ENCODE measurements at regions not wholly inside any gene's neighbourhood (a gene's known extent, or its start where the extent isn't known, plus 50 kb on each side); places are given as distances from the start of the nearest gene placed in this dataset.

DNA sequence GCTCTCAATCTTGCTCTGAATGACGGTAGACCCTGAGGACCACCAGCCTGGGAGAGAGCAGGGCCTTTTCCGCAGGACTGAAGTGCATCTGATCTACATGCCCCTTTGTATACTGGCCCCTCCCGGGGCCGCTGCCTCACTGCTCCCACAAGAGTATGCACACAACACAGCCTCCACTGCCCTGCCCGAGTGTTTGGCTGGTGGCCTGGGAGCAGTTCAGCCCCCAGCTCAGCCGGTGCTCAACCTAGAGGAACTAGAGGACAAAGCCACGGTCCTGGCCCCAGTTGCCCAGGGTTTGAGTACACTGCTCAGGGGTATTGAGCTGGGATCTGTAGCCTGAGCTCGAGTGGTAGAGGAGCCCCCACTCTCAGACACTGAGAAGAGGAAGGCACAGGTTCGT is 118.9 kb upstream of the CAB39 start:
- no peak overlapping the region for H3K4me3 ChIP-seq
- no peaks in the 10 kb centered on the region for H3K4me1 ChIP-seq
- H3K9me3 ChIP-seq = no peaks in the 10 kb centered on the region
- no peaks in the 10 kb centered on the region for H3K36me3 ChIP-seq
- TF ChIP-seq POLR2A (IDR thresholded peaks at IDR 0.05) = no peak
- TF ChIP-seq, protein P1, sequence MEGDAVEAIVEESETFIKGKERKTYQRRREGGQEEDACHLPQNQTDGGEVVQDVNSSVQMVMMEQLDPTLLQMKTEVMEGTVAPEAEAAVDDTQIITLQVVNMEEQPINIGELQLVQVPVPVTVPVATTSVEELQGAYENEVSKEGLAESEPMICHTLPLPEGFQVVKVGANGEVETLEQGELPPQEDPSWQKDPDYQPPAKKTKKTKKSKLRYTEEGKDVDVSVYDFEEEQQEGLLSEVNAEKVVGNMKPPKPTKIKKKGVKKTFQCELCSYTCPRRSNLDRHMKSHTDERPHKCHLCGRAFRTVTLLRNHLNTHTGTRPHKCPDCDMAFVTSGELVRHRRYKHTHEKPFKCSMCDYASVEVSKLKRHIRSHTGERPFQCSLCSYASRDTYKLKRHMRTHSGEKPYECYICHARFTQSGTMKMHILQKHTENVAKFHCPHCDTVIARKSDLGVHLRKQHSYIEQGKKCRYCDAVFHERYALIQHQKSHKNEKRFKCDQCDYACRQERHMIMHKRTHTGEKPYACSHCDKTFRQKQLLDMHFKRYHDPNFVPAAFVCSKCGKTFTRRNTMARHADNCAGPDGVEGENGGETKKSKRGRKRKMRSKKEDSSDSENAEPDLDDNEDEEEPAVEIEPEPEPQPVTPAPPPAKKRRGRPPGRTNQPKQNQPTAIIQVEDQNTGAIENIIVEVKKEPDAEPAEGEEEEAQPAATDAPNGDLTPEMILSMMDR (IDR thresholded peaks at IDR 0.05) = no peak
- TF ChIP-seq EP300 (IDR thresholded peaks at IDR 0.05) = no peak
- no peak for TF ChIP-seq POLR2AphosphoS5 (IDR thresholded peaks at IDR 0.05)
- 92% methylated on average over 7 of the region's 9 CpGs for WGBS
- H3K27ac ChIP-seq = no peak overlapping the region
- H3K27me3 ChIP-seq = peaks cover 2% of the 10 kb centered on the region
- no peak for DNase-seq (ENCODE audit: low spot score in 2 of 2)

DNA sequence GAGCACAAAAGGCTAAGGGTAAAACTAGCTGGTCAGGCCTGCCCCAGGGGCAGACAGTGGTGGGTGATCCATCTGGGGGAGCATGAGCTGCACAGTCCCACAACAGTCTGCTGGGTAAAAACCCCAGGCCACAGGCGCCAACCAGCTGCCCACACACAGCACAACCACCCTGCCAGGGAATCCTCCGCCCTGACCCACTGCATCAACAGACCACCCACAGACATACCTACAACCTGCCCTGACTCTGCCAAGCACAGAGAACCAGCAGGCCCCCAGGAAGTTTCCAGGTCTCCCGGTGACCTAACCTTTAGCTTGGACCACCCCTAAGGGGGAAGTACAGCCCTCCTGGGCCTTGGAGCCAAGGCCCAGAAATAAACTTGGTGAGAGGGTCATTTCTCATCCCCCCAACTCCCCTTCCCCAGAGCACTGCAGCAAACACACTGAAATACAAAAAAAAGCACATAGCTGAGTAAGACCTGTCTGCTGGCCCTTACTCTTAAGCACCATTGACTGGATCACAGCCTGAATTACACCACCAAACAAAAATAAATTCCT is 118.3 kb upstream of the CAB39 start:
- H3K9me3 ChIP-seq = no peaks in the 10 kb centered on the region
- no peak overlapping the region for H3K4me3 ChIP-seq
- H3K36me3 ChIP-seq = no peaks in the 10 kb centered on the region
- no peak for TF ChIP-seq EP300 (IDR thresholded peaks at IDR 0.05)
- WGBS = 90% methylated on average over 2 of the region's 3 CpGs
- H3K27me3 ChIP-seq = peaks cover 2% of the 10 kb centered on the region
- no peak overlapping the region for H3K27ac ChIP-seq
- no peaks in the 10 kb centered on the region for H3K4me1 ChIP-seq
- DNase-seq (ENCODE audit: low spot score in 2 of 2) = no peak

DNA sequence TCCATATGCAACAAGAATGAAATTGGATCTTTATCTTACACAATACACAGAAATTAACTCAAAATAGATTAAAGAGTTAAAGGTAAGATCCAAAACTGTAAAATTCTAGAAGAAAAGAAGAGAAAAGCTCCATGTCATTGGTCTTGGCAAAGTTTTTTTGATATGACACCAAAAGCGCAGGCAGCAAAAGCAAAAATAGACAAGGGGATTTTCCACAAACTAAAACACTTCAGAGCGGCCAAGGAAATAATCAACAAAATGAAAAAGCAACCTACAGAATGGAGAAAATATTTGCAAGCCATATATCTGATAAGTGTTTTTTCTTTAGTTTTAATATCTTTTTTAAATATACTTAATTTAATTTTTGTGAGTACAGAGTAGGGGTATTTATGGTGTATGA is 112.8 kb upstream of the CAB39 start:
- WGBS = 57% methylated on average over 2 of the region's 2 CpGs
- H3K27me3 ChIP-seq = no peaks in the 10 kb centered on the region
- DNase-seq (ENCODE audit: low spot score in 2 of 2) = no peak
- H3K4me3 ChIP-seq = no peak overlapping the region
- TF ChIP-seq, protein P1 (IDR thresholded peaks at IDR 0.05) = no peak
- TF ChIP-seq POLR2AphosphoS5 (IDR thresholded peaks at IDR 0.05) (no peak), POLR2A (IDR thresholded peaks at IDR 0.05) (no peak), EP300 (IDR thresholded peaks at IDR 0.05) (no peak)
- no peaks in the 10 kb centered on the region for H3K36me3 ChIP-seq
- no peaks in the 10 kb centered on the region for H3K9me3 ChIP-seq
- no peaks in the 10 kb centered on the region for H3K4me1 ChIP-seq
- H3K27ac ChIP-seq = no peak overlapping the region

DNA sequence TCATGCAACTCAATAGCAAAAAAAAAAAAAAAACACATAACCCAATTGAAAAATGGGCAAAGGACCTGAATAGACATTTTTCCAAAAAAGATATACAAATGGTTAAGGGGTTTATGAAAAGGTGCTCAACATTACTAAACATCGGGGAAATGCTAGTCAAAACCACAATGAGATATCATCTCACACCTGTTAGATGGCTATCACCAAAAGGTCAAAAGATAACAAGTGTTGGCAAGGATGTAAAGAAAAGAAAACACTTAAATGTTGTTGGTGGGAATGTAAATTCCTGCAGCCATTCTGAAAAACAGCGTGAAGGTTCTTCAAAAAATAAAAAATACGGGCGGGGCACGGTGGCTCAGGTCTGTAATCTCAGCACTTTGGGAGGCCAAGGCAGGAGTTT is 112.4 kb upstream of the CAB39 start:
- 69% methylated on average over 5 of the region's 5 CpGs for WGBS
- H3K4me3 ChIP-seq = no peak overlapping the region
- DNase-seq (ENCODE audit: low spot score in 2 of 2) = no peak
- H3K9me3 ChIP-seq = no peaks in the 10 kb centered on the region
- TF ChIP-seq, protein P1 (IDR thresholded peaks at IDR 0.05) = no peak
- TF ChIP-seq EP300 (IDR thresholded peaks at IDR 0.05) (no peak), POLR2A (IDR thresholded peaks at IDR 0.05) (no peak), POLR2AphosphoS5 (IDR thresholded peaks at IDR 0.05) (no peak)
- no peaks in the 10 kb centered on the region for H3K36me3 ChIP-seq
- no peak overlapping the region for H3K27ac ChIP-seq
- H3K4me1 ChIP-seq = no peaks in the 10 kb centered on the region
- H3K27me3 ChIP-seq = no peaks in the 10 kb centered on the region

DNA sequence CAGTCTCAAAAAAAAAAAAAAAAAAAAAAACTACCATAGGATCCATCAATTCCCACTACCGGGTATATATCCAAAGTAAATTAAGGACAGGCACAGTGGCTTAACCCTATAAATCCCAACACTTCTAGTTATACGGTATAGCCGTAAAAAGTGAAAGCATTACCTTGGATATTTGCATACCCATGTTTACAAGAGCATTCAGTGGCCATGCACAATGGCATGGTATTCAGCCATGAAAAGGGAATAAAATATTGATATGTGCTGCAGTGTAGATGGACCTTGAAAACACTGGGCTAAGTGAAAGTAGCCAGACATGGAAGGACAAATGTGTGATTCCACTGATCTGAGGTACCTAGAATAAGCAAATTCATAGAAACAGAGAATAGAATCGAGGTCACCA is 111.8 kb upstream of the CAB39 start:
- DNase-seq (ENCODE audit: low spot score in 2 of 2) = no peak
- Histone ChIP-seq H3K4me3 (no peak overlapping the region), H3K9me3 (no peaks in the 10 kb centered on the region), H3K4me1 (no peaks in the 10 kb centered on the region), H3K27ac (no peak overlapping the region), H3K27me3 (no peaks in the 10 kb centered on the region), H3K36me3 (no peaks in the 10 kb centered on the region)
- TF ChIP-seq POLR2A (IDR thresholded peaks at IDR 0.05) = no peak
- TF ChIP-seq EP300 (IDR thresholded peaks at IDR 0.05) = no peak
- TF ChIP-seq, protein P1 (IDR thresholded peaks at IDR 0.05) = no peak
- TF ChIP-seq POLR2AphosphoS5 (IDR thresholded peaks at IDR 0.05) = no peak
- 73% methylated on average over 4 of the region's 4 CpGs for WGBS

DNA sequence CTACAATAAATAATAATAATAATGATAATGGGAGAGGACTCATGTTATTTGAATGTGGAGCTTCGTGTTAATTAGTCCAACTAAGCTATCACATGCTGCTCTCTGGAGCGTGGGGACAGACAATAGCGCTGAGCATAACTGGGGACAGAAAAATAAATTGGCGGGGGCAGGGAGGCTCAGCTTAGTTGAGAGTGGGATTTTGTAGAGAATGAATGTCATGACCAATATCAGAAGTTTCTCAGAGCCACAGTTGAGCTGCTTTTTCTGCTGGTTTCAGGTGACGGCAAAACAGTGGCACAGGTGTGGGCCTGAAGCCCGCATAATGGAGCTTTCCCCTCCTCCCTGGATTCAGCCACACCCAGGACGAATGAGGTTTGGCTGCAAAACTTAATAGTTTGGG is 111.1 kb upstream of the CAB39 start:
- DNase-seq (ENCODE audit: low spot score in 2 of 2) = no peak
- H3K4me3 ChIP-seq = no peak overlapping the region
- no peaks in the 10 kb centered on the region for H3K4me1 ChIP-seq
- no peaks in the 10 kb centered on the region for H3K27me3 ChIP-seq
- TF ChIP-seq POLR2AphosphoS5 (IDR thresholded peaks at IDR 0.05) (no peak), POLR2A (IDR thresholded peaks at IDR 0.05) (no peak), EP300 (IDR thresholded peaks at IDR 0.05) (no peak)
- TF ChIP-seq, protein P1 (IDR thresholded peaks at IDR 0.05) = no peak
- WGBS = 80% methylated on average over 7 of the region's 7 CpGs
- no peaks in the 10 kb centered on the region for H3K36me3 ChIP-seq
- no peak overlapping the region for H3K27ac ChIP-seq
- no peaks in the 10 kb centered on the region for H3K9me3 ChIP-seq

Measured in suprapubic skin (tissue), 4 donors.